ENCODE measurements at regions not wholly inside any gene's neighbourhood (a gene's known extent, or its start where the extent isn't known, plus 50 kb on each side); places are given as distances from the start of the nearest gene placed in this dataset.

DNA sequence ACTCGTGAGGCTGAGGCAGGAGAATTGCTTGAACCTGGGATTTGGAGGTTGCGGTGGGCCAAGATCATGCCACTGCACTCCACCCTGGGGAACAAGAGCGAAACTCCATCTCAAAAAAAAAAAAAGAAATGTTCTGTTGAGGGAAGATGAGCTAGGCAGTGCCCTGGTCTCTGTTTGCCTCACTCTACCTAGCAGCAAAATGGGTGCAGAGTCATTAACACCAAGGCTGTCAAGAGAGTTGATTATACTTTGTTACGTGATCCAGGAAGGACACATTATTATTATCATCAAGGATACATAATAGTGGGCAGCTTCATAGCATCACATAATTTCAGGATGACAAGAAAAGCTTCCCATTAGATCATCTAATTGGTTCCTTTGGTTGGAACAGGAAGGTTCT is 84.3 kb upstream of the MAP1LC3B2 start:
- Histone ChIP-seq H3K36me3 (ENCODE audit: control insufficient read depth, insufficient read depth, low read length) (no peaks in the 10 kb centered on the region), H3K14ac (replicated peaks; ENCODE audit: low read depth, low read length) (no peak overlapping the region), H3K18ac (ENCODE audit: low read depth, low read length) (no peak overlapping the region), H3K4ac (ENCODE audit: low read depth, low read length) (no peak overlapping the region), H4K5ac (ENCODE audit: low read depth, low read length) (no peak overlapping the region), H2AK9ac (replicated peaks; ENCODE audit: low read depth, low read length, poor library complexity) (no peak overlapping the region), H2AK5ac (ENCODE audit: low read depth, low read length) (no peak overlapping the region), H2BK15ac (ENCODE audit: low read depth, low read length) (no peak overlapping the region), H3K23ac (ENCODE audit: low read depth, low read length) (no peak overlapping the region), H3K79me1 (ENCODE audit: low read depth in 1 of 2, low read length in 2 of 2) (no peaks in the 10 kb centered on the region), H3K9me3 (ENCODE audit: control insufficient read depth, insufficient read depth, low read length) (peaks cover 8% of the 10 kb centered on the region), H4K20me1 (ENCODE audit: insufficient read depth, low read length) (no peaks in the 10 kb centered on the region), H3K56ac (ENCODE audit: extremely low read depth, insufficient read depth, low read length) (no peak overlapping the region), H2BK120ac (ENCODE audit: low read depth, low read length) (no peak overlapping the region), H4K8ac (ENCODE audit: low read depth in 2 of 2, low read length in 2 of 2) (no peak overlapping the region), H2AFZ (replicated peaks; ENCODE audit: low read length, poor library complexity) (no peak overlapping the region), H4K91ac (ENCODE audit: insufficient read depth, low read depth, low read length) (no peak overlapping the region), H3K4me1 (ENCODE audit: control insufficient read depth, insufficient read depth, low read length) (peaks cover 2% of the 10 kb centered on the region; the same call in 1 of the 2 replicates), H2BK5ac (ENCODE audit: low read depth, low read length, poor library complexity, severe bottlenecking) (no peak overlapping the region), H3K9me1 (ENCODE audit: insufficient read depth, low read length) (0 out of 2 replicates have a peak, but pooled peaks cover 3% of the 10 kb centered on the region), H3K27me3 (ENCODE audit: control insufficient read depth, insufficient read depth, low read length) (no peaks in the 10 kb centered on the region), H3K4me2 (ENCODE audit: low read depth, low read length) (no peak overlapping the region), H3K27ac (ENCODE audit: insufficient read depth, low read length) (no peak overlapping the region), H2BK20ac (ENCODE audit: low read depth, low read length) (no peak overlapping the region), H3K9ac (ENCODE audit: low read depth, low read length) (no peak overlapping the region), H3K4me3 (ENCODE audit: insufficient read depth, low read depth, low read length) (no peak overlapping the region)
- dilution Hi-C loops (cut with HindIII; ENCODE audit: low sequenced_read_pairs, unreplicated experiment) (no loop called here), in situ Hi-C loops (cut with MboI; ENCODE audit: low sequenced_read_pairs) (no loop called here), intact Hi-C loops (cut with micrococcal nuclease) (loop anchor here (5.0 kb wide), 1 partner anchor 102 kb away; no protein-coding TSS in a partner anchor)
- DNase-seq, result no peak
- BruUV-seq (replicated peaks), result no TSS peak
- 83% methylated on average over 1 of the region's 4 CpGs; no CpG with 5 or more reads in 1 of the 2 experiments for WGBS, 2 experiments (ENCODE audit: extremely low coverage in 2 of 2, insufficient read length in 1 of 2)
- ChIA-PET CTCF (interaction anchor here (0.6 kb wide), 1 partner anchor 18 kb away, joined by 4 read pairs; no protein-coding TSS in a partner anchor), POLR2A (ENCODE audit: unreplicated experiment) (no interaction called here)
- no peak for ATAC-seq (ENCODE audit: low read depth)
- TF ChIP-seq, protein P1, sequence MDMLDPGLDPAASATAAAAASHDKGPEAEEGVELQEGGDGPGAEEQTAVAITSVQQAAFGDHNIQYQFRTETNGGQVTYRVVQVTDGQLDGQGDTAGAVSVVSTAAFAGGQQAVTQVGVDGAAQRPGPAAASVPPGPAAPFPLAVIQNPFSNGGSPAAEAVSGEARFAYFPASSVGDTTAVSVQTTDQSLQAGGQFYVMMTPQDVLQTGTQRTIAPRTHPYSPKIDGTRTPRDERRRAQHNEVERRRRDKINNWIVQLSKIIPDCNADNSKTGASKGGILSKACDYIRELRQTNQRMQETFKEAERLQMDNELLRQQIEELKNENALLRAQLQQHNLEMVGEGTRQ (IDR thresholded peaks at IDR 0.05; ENCODE audit: low read depth, low read length), result no peak
- TF ChIP-seq BHLHE40 (IDR thresholded peaks at IDR 0.05; ENCODE audit: low read depth, low read length), result no peak
- TF ChIP-seq SMC3 (IDR thresholded peaks at IDR 0.05; ENCODE audit: low read depth, low read length), result no peak
- no peak for TF ChIP-seq RCOR1 (IDR thresholded peaks at IDR 0.05; ENCODE audit: insufficient replicate concordance, low read length)
- TF ChIP-seq POLR2A (IDR thresholded peaks at IDR 0.05; ENCODE audit: low read depth, low read length), result no peak
- no peak for TF ChIP-seq RFX5 (IDR thresholded peaks at IDR 0.05; ENCODE audit: low read depth, low read length)
- TF ChIP-seq, protein P2, sequence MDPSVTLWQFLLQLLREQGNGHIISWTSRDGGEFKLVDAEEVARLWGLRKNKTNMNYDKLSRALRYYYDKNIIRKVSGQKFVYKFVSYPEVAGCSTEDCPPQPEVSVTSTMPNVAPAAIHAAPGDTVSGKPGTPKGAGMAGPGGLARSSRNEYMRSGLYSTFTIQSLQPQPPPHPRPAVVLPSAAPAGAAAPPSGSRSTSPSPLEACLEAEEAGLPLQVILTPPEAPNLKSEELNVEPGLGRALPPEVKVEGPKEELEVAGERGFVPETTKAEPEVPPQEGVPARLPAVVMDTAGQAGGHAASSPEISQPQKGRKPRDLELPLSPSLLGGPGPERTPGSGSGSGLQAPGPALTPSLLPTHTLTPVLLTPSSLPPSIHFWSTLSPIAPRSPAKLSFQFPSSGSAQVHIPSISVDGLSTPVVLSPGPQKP (IDR thresholded peaks at IDR 0.05; ENCODE audit: borderline replicate concordance, low read depth, low read length), result no peak
- no peak for TF ChIP-seq RAD21 (IDR thresholded peaks at IDR 0.05; ENCODE audit: low read length)
- TF ChIP-seq, protein P3, sequence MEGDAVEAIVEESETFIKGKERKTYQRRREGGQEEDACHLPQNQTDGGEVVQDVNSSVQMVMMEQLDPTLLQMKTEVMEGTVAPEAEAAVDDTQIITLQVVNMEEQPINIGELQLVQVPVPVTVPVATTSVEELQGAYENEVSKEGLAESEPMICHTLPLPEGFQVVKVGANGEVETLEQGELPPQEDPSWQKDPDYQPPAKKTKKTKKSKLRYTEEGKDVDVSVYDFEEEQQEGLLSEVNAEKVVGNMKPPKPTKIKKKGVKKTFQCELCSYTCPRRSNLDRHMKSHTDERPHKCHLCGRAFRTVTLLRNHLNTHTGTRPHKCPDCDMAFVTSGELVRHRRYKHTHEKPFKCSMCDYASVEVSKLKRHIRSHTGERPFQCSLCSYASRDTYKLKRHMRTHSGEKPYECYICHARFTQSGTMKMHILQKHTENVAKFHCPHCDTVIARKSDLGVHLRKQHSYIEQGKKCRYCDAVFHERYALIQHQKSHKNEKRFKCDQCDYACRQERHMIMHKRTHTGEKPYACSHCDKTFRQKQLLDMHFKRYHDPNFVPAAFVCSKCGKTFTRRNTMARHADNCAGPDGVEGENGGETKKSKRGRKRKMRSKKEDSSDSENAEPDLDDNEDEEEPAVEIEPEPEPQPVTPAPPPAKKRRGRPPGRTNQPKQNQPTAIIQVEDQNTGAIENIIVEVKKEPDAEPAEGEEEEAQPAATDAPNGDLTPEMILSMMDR (conservative IDR thresholded peaks at IDR 0.05; ENCODE audit: low read depth, low read length), result no peak
- TF ChIP-seq CHD1 (IDR thresholded peaks at IDR 0.05; ENCODE audit: low read depth, low read length), result no peak
- TF ChIP-seq FOS (IDR thresholded peaks at IDR 0.05; ENCODE audit: low read depth, low read length), result no peak
- no peak for TF ChIP-seq CEBPB (IDR thresholded peaks at IDR 0.05; ENCODE audit: low read depth, low read length)
- TF ChIP-seq MXI1 (IDR thresholded peaks at IDR 0.05; ENCODE audit: borderline replicate concordance, low read depth, low read length), result no peak
- TF ChIP-seq MAFK (IDR thresholded peaks at IDR 0.05; ENCODE audit: low read depth, low read length), result no peak
- TF ChIP-seq NFE2L2 (IDR thresholded peaks at IDR 0.05; ENCODE audit: low read depth, low read length), result no peak
- TF ChIP-seq MAZ (IDR thresholded peaks at IDR 0.05; ENCODE audit: borderline replicate concordance, low read depth, low read length), result no peak

All from IMR-90 (cell line).